ENCODE measurements at regions not wholly inside any gene's neighbourhood (a gene's known extent, or its start where the extent isn't known, plus 50 kb on each side); places are given as distances from the start of the nearest gene placed in this dataset.

- Histone ChIP-seq H2AFZ (no peak overlapping the region), H3K4me1 (ENCODE audit: insufficient read depth) (no peaks in the 10 kb centered on the region), H3K9ac (no peak overlapping the region), H3K27me3 (replicated peaks; ENCODE audit: insufficient read depth) (no peaks in the 10 kb centered on the region), H3K79me2 (ENCODE audit: insufficient read depth) (no peaks in the 10 kb centered on the region), H3K27ac (no peak overlapping the region), H3K9me2 (ENCODE audit: insufficient read depth) (no peaks in the 10 kb centered on the region), H3K9me3 (ENCODE audit: low read depth) (no peaks in the 10 kb centered on the region), H3K4me2 (ENCODE audit: unreplicated experiment) (no peak overlapping the region), H3K4me3 (no peak overlapping the region), H3F3A (ENCODE audit: insufficient read depth) (no peaks in the 10 kb centered on the region), H3K36me3 (ENCODE audit: low read depth) (no peaks in the 10 kb centered on the region), H4K20me1 (ENCODE audit: insufficient read depth) (no peaks in the 10 kb centered on the region)
- in situ Hi-C loops (cut with MboI): no loop called here
- 73 to 75% methylated on average over 16 of the region's 16 CpGs for WGBS, 2 experiments (ENCODE audit: low coverage in 1 of 2, low lambda C conversion rate in 2 of 2, missing lambda C conversion rate in 2 of 2)
- TF ChIP-seq EZH2phosphoT487 (IDR thresholded peaks at IDR 0.05; ENCODE audit: insufficient read depth, low read depth) (no peak), EZH2 (IDR thresholded peaks at IDR 0.05; ENCODE audit: insufficient read depth, poor library complexity, severe bottlenecking) (no peak)
- no peak for DNase-seq
Observed at GRCh38 chr14:98901511-98902205, 370.3 kb downstream of the BCL11B start.

- WGBS, 2 experiments (ENCODE audit: low coverage in 1 of 2, low lambda C conversion rate in 2 of 2, missing lambda C conversion rate in 2 of 2): 30 to 33% methylated on average over 2 of the region's 2 CpGs
- Histone ChIP-seq H3K27me3 (replicated peaks; ENCODE audit: insufficient read depth) (no peaks in the 10 kb centered on the region), H3K79me2 (ENCODE audit: insufficient read depth) (no peaks in the 10 kb centered on the region), H3K9me2 (ENCODE audit: insufficient read depth) (no peaks in the 10 kb centered on the region), H4K20me1 (ENCODE audit: insufficient read depth) (no peaks in the 10 kb centered on the region), H3K4me2 (ENCODE audit: unreplicated experiment) (no peak overlapping the region), H3K4me3 (no peak overlapping the region), H3K27ac (no peak overlapping the region), H2AFZ (no peak overlapping the region), H3K36me3 (ENCODE audit: low read depth) (no peaks in the 10 kb centered on the region), H3K9me3 (ENCODE audit: low read depth) (no peaks in the 10 kb centered on the region), H3K9ac (no peak overlapping the region), H3F3A (ENCODE audit: insufficient read depth) (no peaks in the 10 kb centered on the region), H3K4me1 (ENCODE audit: insufficient read depth) (no peaks in the 10 kb centered on the region)
- no peak for DNase-seq
- in situ Hi-C loops (cut with MboI): no loop called here
- TF ChIP-seq EZH2 (IDR thresholded peaks at IDR 0.05; ENCODE audit: insufficient read depth, poor library complexity, severe bottlenecking) (no peak), EZH2phosphoT487 (IDR thresholded peaks at IDR 0.05; ENCODE audit: insufficient read depth, low read depth) (no peak)
Observed at GRCh38 chr14:98903371-98903770, 368.6 kb downstream of the BCL11B start.

- no peak overlapping the region for H3K9ac ChIP-seq
- no peaks in the 10 kb centered on the region for H3K36me3 ChIP-seq (ENCODE audit: low read depth)
- H3K9me3 ChIP-seq (ENCODE audit: low read depth): no peaks in the 10 kb centered on the region
- DNase-seq: no peak
- in situ Hi-C loops (cut with MboI): no loop called here
- H3K79me2 ChIP-seq (ENCODE audit: insufficient read depth): no peaks in the 10 kb centered on the region
- TF ChIP-seq EZH2phosphoT487 (IDR thresholded peaks at IDR 0.05; ENCODE audit: insufficient read depth, low read depth): no peak
- TF ChIP-seq EZH2 (IDR thresholded peaks at IDR 0.05; ENCODE audit: insufficient read depth, poor library complexity, severe bottlenecking): no peak
- no peak overlapping the region for H3K27ac ChIP-seq
- no peak overlapping the region for H3K4me2 ChIP-seq (ENCODE audit: unreplicated experiment)
- WGBS, 2 experiments (ENCODE audit: low coverage in 1 of 2, low lambda C conversion rate in 2 of 2, missing lambda C conversion rate in 2 of 2): 76 to 81% methylated on average over 3 of the region's 3 CpGs
- H2AFZ ChIP-seq: no peak overlapping the region
- no peaks in the 10 kb centered on the region for H3K9me2 ChIP-seq (ENCODE audit: insufficient read depth)
- no peak overlapping the region for H3K4me3 ChIP-seq
- no peaks in the 10 kb centered on the region for H4K20me1 ChIP-seq (ENCODE audit: insufficient read depth)
- no peaks in the 10 kb centered on the region for H3K4me1 ChIP-seq (ENCODE audit: insufficient read depth)
- H3F3A ChIP-seq (ENCODE audit: insufficient read depth): no peaks in the 10 kb centered on the region
- H3K27me3 ChIP-seq (replicated peaks; ENCODE audit: insufficient read depth): no peaks in the 10 kb centered on the region
Observed at GRCh38 chr14:98904677-98905076, 367.3 kb downstream of the BCL11B start.

GRCh38 chr14:98906123-98906995 is 365.6 kb downstream of the BCL11B start:
- no peaks in the 10 kb centered on the region for H3K27me3 ChIP-seq (replicated peaks; ENCODE audit: insufficient read depth)
- H3K9me3 ChIP-seq (ENCODE audit: low read depth): no peaks in the 10 kb centered on the region
- no peaks in the 10 kb centered on the region for H3K4me1 ChIP-seq (ENCODE audit: insufficient read depth)
- DNase-seq: no peak
- no peaks in the 10 kb centered on the region for H4K20me1 ChIP-seq (ENCODE audit: insufficient read depth)
- H3K4me2 ChIP-seq (ENCODE audit: unreplicated experiment): no peak overlapping the region
- TF ChIP-seq EZH2 (IDR thresholded peaks at IDR 0.05; ENCODE audit: insufficient read depth, poor library complexity, severe bottlenecking) (no peak), EZH2phosphoT487 (IDR thresholded peaks at IDR 0.05; ENCODE audit: insufficient read depth, low read depth) (no peak)
- H3K9ac ChIP-seq: no peak overlapping the region
- no peaks in the 10 kb centered on the region for H3K9me2 ChIP-seq (ENCODE audit: insufficient read depth)
- H3K4me3 ChIP-seq: no peak overlapping the region
- H3K79me2 ChIP-seq (ENCODE audit: insufficient read depth): no peaks in the 10 kb centered on the region
- no peaks in the 10 kb centered on the region for H3K36me3 ChIP-seq (ENCODE audit: low read depth)
- in situ Hi-C loops (cut with MboI): no loop called here
- no peaks in the 10 kb centered on the region for H3F3A ChIP-seq (ENCODE audit: insufficient read depth)
- H2AFZ ChIP-seq: no peak overlapping the region
- 17 to 18% methylated on average over 17 of the region's 17 CpGs for WGBS, 2 experiments (ENCODE audit: low coverage in 1 of 2, low lambda C conversion rate in 2 of 2, missing lambda C conversion rate in 2 of 2)
- no peak overlapping the region for H3K27ac ChIP-seq

Data from GM23248 (cell line).